Erythroblast (primary cell): ENCODE measurements at regions not wholly inside any gene's neighbourhood (a gene's known extent, or its start where the extent isn't known, plus 50 kb on each side); places are given as distances from the start of the nearest gene placed in this dataset.

Experiments
- DNase-seq, 2 experiments: peaks; one replicate each; lab custom pipeline; 2025; lab: John Stamatoyannopoulos, UW
- GATA1 ChIP-seq: IDR thresholded peaks from 2 replicates; pipeline ENCODE4 v1.6.1; 2011; ENCODE audit warnings: low read depth, mild to moderate bottlenecking, control low read depth, low read length, moderate library complexity
- POLR2A ChIP-seq: IDR thresholded peaks from 2 replicates; pipeline ENCODE4 v1.6.1; 2011; ENCODE audit warnings: mild to moderate bottlenecking, low read length

DNA sequence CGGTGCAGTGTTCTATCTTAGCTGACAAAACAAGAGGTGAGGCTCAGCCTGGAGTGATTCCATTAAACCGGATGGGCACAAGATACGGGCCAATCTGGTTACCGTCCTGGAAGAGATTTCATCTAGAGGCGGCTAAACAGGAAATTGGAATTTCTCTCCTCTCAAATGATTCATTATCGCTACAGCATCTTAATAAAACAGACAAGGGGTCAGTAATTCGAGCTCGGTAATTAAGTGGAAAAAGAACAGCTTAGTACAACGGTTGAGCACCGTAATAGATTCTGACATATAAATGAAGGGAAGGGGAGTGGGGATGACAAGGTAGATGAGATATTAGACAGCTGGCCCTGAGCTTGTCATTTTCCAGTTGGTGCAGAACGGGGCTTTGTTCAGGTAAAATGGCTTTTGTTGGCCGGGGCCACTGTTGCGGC lies 137.2 kb downstream of the EDN3 start:
- DNase-seq: no peak
- TF ChIP-seq GATA1 (no peak), POLR2A (no peak)

DNA sequence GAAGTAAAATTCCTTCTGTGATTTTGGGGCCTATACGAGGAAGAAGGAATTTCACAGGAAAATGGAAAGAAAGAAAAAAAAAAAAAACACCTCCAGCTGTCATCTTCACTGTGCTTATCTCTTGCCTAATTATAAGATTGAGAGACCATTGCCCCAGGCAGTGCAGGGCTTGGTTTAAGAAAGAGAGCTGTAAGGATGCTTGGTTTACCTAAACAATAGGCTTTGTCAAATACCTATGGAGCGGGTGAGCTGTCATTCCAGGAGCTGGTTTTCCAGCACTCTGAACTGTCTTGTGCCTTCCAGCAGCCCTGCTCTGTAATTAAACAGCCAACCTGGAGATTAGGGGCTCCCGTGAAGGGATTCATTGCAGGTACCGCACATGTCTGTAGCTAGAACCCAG lies 137.8 kb downstream of the EDN3 start:
- TF ChIP-seq GATA1 (no peak), POLR2A (no peak)
- DNase-seq: no peak

DNA sequence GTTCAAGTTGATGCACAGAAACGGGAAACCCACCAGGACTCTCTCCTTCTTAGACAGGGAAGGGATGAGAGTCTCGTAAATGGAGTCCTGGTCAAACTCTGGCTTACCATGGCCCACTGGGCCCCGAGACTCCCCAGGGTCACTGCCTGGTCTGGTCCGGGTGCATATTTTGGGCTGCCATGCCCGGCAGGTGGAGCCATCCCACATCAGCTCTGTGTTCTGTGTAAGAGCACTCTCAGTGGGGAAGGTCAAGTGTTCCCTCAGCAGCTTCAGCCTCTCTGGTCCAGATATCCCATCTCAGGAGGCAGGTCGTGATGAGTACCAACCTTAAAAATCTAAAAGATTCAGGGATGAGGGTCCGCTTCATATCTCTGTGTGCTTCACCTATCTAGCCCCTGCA lies 138.8 kb downstream of the EDN3 start:
- TF ChIP-seq POLR2A: no peak
- TF ChIP-seq GATA1: no peak
- DNase-seq: no peak

DNA sequence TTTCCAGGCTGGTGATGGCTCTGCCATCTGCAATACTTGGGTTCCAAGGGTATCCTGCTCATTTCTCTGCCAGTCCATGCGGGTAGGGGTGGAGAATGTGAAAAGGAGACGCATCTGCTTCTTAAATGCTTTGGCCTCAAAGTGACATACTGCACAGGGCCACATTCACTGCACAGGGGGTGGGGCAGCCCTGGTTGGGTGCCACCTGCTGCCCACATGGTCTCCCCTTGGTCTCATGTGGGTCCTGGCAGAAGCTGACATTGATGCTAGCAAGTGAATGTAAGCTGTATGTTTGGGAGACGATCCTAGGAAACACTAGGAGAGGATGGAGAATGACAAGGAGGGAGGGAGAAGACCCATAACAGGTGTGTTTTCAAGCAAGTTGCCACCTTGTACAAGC lies 140.9 kb downstream of the EDN3 start:
- DNase-seq: no peak

DNA sequence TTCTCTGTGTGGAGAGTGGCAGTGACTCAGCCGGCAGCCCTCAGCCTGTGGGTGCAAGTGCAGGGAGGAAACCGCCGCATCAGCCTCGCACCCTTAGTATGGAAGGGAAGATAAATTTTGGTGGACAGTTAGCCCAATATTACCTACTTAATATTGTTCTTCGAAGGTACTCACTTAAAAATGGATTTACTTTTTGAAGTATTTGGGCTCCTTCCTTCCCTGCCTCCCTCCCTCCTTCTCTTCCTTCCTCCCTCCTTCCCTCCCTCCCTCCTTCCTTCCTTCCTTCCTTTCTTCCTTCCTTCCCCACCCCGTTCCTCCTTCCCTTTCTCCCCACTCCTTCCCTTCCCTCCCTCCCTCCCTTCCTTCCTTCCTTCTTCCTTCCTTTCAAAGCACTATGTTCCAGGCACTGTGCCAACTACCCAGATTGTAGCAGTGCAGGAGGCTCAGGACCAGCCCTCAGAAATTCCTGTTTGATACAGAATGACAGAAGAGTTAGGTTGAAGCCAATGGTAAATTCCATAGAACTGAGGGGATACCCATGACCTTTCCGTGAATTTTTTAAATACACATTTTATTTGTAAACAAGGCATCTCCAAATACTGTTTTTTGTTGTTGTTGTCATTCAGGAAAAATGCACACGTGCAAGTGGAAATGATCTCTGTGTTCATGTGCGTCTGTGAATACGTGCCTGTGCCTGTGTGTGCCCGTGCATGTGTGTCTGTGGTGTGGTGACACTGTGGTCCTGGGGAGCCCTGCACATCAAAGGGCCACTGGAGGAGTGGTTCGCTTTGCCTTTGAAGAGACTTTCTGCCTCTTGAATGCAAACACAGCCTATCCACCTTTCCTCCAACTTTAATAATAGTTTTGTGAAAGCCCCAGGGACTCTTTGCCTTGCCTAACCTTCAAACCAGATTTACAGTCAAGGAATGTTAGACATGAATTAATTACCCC lies 141.7 kb downstream of the EDN3 start:
- DNase-seq: no peak
- TF ChIP-seq GATA1 (no peak), POLR2A (no peak)

More for the DNA sequence above, 140.9 kb downstream of the EDN3 start:
- no peak for TF ChIP-seq POLR2A
- no peak for TF ChIP-seq GATA1

DNA sequence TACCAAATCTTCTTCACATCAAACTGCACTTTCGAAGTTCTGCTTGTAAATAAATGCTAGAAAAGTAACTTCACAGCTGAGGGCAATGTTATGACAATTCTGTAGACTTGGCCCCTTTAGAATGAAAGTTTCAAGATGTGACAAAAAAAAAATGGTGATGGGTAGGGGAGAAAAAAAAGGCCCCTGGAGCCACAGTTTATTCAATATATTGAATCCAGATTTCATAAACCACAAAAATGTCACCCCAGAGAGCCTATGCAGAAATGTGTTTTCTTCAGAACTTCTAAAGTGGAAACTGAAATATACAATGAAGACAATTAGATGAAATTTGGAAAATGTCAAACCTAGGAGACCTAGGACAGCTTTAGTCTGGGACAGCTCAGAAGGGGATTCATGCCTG lies 143.1 kb downstream of the EDN3 start:
- TF ChIP-seq GATA1: no peak
- no peak for TF ChIP-seq POLR2A
- no peak for DNase-seq

DNA sequence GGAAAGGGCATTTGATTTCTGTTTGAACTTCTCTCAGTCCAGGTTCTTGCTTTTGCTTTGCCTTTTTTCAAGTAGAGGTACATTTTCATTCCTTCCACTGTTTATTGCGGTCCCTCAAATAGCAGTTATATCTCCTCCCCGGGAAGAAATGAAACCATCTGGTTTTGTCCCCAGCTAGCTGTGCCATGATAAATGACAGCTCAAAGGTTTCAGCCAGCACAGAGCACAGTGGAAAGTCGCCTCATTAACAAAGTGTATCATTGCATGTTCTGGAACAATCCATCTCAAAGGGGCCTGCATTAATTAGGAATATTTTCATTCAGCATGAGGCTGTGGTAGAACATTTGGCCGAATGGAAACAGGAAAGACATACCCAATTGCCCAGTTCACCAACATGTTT lies 146.0 kb downstream of the EDN3 start:
- DNase-seq: no peak
- no peak for TF ChIP-seq GATA1
- no peak for TF ChIP-seq POLR2A

DNA sequence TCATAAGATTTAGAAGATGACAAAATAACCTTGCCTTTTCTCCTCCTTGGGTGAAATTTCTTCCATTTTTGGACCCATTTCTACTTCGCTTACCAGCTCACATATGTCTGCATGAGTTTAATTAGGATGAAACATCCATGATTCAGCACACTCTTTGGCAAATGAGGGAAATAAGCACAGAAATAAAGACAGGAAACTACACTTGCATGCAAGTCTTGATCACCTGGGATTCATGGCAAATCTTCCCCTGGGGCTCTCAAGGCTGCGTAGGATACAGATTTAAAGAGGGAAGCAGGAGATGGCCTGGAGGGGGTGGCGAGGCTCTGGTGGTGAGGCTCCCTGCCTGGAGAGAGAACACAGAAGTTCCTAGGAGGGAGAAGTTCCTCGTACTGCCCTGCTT lies 147.8 kb downstream of the EDN3 start:
- TF ChIP-seq POLR2A (no peak), GATA1 (no peak)
- no peak for DNase-seq

DNA sequence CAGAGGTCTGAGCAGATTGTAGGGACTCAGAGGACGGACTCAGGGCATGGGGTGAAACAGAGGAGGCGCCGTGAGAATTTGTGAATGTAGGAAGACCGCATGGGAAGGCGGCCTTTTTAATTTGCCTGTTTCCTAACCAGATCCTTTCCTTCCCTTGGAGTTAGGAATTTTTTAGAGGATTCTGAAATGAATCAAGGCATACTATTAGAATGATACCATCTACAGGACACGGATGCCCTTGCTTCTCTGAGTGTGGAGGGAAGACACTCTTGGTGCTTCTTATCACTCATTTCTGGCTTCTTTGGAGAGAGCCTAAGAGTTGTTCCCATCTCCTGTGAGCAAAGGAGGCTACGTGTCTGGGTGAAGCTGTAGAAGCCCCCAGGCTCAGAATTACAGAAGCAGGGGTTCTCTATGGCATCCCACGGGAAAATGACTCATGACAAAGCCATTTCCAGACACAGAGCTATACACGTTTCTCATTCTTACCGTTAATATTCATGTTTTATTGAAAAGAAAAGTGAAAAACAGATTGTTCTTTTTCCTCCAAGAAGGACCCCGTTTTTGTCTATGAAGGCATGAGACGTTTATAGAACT lies 148.5 kb downstream of the EDN3 start:
- TF ChIP-seq POLR2A: no peak
- TF ChIP-seq GATA1: no peak
- DNase-seq: no peak

DNA sequence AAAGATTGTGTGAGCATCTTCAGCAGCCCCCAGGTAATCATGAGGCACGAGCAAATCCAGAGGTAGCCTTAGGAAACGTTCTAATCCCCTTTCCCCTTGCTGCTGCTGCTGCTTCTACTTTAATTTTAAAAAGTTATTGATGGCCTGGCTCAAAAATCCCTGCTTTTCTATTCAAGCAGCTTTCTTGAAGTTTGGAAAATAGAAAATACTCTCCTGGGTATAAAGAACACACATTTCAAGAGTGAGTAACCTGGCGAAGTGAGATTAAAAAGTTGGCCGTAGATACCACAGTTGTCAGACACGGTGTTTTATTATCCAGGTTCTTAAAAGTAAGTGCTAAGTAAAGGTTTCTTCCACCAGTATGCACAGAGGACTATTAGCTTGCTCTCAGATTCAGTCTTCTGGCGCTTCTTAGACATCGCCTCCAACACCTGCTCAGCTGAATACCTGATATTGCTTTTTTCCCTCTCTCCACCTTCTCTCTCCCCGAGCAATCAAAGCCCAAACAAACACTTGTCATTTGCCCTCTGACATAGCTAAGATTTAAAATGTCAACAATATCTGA lies 150.7 kb downstream of the EDN3 start:
- no peak for DNase-seq
- TF ChIP-seq GATA1 (no peak), POLR2A (no peak)

DNA sequence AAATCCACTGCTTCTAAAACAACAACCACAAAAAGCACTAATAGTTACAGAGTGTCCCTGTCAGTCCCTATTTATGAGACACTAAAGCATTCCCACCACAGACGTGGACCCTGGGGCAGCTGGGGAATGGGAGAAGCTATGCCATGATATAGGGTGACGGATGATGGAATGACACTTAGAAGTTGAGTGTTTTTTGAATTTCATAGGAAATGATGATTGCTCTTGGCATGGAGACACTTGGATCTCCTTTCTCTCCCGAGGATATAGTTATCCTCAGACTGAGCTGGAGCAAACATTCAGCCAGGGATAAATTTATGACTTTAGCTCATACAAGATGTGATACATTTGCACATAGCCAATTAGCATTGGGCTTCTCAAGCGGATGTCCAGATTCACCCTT lies 151.2 kb downstream of the EDN3 start:
- DNase-seq: no peak
- TF ChIP-seq POLR2A (no peak), GATA1 (no peak)

DNA sequence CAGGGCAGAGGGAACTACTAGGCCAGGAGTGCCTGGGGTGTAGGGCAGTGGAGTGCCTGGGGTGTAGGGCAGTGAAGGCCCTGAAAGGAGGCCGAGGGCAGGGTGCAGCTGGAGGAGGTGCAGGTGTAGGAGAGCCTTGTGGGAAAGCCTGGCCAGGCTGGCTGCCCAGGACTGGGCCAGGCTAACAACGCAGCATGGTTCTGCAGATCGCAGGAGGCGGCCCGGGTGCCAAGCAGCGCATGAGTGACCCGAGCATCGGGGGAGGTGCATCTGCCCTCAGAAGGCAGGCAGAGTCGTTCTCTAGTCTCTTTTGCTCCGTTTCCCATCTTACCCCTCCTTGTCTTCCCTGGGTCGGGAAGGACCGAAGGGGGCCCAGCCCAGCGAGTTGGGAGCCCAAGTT lies 151.5 kb upstream of the PHACTR3 start:
- TF ChIP-seq GATA1: no peak
- TF ChIP-seq POLR2A: no peak
- no peak for DNase-seq

DNA sequence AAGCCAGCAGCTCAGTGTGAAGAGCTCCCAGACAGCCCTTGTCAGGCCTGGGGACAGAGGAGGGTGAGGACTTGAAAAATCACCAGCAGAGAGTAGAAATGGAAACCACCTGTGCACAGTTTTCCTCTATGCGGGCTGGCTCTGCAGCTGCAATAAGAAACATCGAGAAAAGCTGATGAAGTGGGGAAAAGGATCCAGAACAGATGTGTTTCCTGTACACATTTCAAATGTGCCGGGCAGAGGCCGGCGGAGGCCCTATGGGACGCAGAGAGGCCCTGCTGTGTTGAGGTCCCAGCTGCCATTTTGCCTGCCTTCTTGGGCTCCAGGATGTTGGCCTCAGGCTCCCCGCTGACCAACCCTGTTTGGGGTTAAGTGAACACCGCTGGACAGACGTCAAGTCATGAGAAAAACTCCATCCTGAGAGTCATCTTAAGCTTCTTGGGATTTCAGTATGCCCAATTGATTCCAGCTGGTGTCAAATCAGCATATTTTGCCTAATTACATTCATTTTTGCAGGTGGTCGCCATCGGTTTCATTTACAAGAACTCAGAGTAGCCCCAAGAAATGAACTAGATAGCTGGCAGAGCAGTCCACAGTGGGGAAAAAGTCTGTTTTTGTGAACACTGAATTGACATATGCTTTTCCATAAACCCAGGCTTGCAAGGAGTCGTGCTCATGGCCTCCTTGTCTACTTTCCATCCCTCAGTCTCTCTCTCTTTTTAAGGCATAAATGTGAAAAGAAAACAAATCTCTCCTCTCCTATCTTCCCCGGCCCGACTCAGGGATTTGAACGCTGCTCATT lies 150.4 kb upstream of the PHACTR3 start:
- DNase-seq: no peak
- TF ChIP-seq GATA1: no peak
- no peak for TF ChIP-seq POLR2A
